Lower leg skin (tissue), 3 donors: ENCODE measurements at regions not wholly inside any gene's neighbourhood (a gene's known extent, or its start where the extent isn't known, plus 50 kb on each side); places are given as distances from the start of the nearest gene placed in this dataset.

ENCODE experiments used
- CTCF ChIP-seq, 3 donors: fragments of 450-650 bp; IDR thresholded peaks; one replicate each; pipeline ENCODE4 v1.5.1; 2016; ENCODE audit warnings: antibody characterized with exemption in 3 of 3, mild to moderate bottlenecking in 3 of 3, moderate library complexity in 2 of 3
- POLR2A ChIP-seq, 2 donors: fragments of 450-650 bp; IDR thresholded peaks; one replicate each; pipeline ENCODE4 v1.6.1; 2016 to 2017; ENCODE audit warnings: antibody characterized with exemption in 2 of 2, mild to moderate bottlenecking in 1 of 2, moderate library complexity in 1 of 2

- no peak for TF ChIP-seq CTCF (IDR thresholded peaks at IDR 0.05)
- no peak for TF ChIP-seq POLR2A (IDR thresholded peaks at IDR 0.05)
Observed at GRCh38 chr13:111037927-111038326, 77.2 kb upstream of the ARHGEF7 start.
